ENCODE measurements at regions not wholly inside any gene's neighbourhood (a gene's known extent, or its start where the extent isn't known, plus 50 kb on each side); places are given as distances from the start of the nearest gene placed in this dataset.
A peak's percentile ranks its signal among the peaks of the same experiment; 100 is the strongest.
"Not testable (repeated sequence)": the region's sequence is repeated elsewhere in the genome, so short reads cannot be mapped to it uniquely, and the experiment has no call there.

DNA sequence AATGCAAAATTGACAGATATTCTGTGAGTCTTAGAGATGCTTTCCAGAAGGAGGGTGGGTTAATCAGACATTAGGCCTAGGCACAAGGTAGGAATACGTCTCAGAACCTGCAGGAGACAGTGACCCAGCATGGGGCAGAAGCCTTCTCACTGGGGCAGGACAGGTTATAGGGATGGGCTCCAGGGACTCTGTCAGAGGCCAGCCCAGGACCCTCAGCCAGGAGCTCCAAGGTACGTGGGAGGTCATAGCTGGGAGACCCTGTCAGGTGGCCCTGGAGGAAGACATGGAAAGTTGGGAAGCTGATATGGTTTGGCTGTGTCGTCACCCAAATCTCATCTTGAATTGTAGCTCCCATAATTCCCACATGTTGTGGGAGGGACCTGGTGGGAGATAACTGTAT lies 450.4 kb downstream of the GADD45G start:
- intact Hi-C loops (cut with DNase I) = no loop called here
- no peak for ATAC-seq
- DNase-seq (ENCODE audit: low spot score) = no peak

DNA sequence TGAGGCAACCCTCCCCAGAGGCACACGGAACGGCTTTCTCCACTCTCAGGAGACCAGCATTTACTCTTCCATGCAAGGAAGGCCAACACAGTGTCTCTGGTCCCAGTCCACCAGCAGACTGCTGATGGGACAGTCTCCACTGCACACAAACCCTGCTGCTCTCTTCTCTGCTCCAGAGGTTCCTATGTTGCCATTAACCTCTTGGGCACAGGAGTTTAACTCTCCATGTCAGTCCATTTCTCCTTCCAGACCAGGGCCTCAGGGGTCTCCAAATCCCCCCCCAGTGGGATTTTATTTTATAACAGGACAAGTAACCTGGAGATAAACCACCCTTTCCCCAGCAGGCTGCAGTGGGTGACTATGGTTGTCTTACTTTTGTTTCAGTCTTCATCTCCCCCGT lies 452.5 kb downstream of the GADD45G start:
- ATAC-seq (no peak), DNase-seq (ENCODE audit: low spot score) (no peak)
- intact Hi-C loops (cut with DNase I) = no loop called here

DNA sequence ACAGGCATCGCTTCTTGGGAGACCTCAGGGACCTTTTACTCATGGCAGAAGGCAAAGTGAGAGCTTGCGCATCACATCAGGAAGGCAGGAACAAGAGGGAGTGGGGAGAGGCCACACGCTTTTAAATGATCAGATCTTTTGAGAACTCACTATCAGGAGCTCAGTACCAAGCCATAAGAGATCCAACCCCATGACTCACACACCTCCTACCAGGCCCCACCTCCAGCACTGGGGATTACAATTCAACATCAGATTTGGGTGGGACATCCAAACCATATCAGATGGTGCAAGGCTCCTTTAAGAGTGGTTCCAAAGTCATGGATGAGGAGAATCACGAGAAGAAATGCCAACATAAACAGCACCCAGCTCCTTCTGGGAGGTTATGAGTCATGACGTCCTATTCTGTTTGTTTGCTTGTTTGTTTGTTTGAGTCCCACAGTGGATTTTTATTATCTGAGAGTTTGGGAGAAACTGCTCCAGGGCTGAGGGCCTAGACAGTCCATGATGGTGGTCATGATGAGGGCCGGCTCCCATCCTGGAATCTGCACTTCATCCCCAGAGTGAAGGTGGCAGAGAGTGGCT lies 453.5 kb downstream of the GADD45G start:
- ATAC-seq (no peak), DNase-seq (ENCODE audit: low spot score) (no peak)
- intact Hi-C loops (cut with DNase I) = no loop called here

DNA sequence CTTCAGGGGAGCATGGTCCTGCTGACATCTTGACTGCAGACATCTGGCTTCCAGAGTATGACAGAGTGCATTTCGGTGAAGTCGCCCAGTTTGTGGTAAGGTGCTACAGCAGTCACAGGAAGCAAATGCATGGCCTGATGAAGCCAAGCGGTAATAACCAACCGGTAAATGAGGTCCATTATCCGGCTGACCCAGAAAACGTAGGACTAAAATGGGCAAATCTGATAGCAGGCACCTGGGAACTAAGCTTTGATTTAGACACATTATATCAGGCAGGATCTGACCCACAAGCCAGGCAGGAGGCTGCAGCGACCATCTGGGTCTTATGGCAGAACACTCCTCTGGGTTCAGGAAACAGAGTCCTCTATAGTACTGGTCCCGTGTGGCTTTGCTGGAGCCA lies 454.6 kb downstream of the GADD45G start:
- ATAC-seq = no peak
- no peak for DNase-seq (ENCODE audit: low spot score)
- intact Hi-C loops (cut with DNase I) = no loop called here

DNA sequence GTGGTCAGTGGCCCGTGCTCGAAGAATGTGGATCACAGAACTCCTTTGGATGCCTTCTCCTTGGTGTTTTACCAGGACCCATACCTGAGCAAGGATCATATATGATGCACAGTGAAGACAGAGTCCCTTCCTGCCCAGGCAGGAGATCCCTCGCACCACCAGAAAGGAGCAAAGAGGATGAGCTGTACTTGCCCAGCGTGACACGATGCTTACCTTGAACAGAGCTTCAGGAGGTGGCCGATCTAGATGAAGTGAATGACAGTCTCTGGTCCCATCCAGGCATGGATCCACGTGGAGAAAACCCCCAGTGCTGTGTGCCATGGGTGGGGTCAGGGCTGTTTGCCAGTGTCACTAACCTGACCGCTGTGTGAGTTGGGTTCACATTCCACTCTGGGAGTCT lies 455.4 kb downstream of the GADD45G start:
- ATAC-seq (no peak), DNase-seq (ENCODE audit: low spot score) (no peak)
- intact Hi-C loops (cut with DNase I) = no loop called here

DNA sequence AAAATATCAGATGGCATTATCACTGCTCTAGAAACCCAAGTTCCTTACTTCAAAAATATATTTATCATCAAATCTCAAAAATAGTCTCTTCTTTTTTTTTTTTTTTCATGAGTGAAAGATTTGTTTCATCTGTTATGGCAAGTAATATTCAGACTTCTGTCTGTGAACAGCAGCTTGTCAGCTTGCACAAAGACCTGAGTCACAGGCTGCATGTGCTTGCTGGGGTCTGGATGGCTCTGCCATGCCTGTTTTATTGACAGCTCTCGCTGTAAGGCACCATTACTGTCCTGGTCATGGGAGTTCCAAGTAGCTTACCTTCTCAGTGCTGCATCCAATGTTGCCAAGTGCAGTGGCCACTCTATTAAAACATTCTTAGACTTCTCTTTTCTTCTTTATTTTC lies 456.4 kb downstream of the GADD45G start:
- intact Hi-C loops (cut with DNase I) = no loop called here
- ATAC-seq (no peak), DNase-seq (ENCODE audit: low spot score) (no peak)

DNA sequence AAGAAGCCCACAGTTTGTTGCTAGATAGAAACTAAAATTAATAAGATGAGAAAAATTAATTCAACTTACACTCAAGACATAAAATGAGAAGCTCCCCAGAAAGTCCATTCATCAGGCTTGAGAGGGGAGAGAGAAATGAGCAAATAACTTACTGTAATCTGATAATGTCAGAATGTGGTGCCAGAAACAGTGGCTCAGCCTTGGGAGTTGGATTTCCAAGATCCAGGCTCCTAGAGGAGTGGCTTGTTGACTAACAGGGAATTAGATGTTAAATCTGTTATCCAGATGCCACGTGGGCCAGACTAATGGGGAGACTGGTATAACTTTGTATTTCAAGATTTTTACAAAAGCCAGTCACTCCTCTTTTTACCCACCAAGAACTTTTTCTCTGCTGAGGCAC lies 458.2 kb downstream of the GADD45G start:
- DNase-seq (ENCODE audit: low spot score) = no peak
- no peak for ATAC-seq
- intact Hi-C loops (cut with DNase I) = no loop called here

DNA sequence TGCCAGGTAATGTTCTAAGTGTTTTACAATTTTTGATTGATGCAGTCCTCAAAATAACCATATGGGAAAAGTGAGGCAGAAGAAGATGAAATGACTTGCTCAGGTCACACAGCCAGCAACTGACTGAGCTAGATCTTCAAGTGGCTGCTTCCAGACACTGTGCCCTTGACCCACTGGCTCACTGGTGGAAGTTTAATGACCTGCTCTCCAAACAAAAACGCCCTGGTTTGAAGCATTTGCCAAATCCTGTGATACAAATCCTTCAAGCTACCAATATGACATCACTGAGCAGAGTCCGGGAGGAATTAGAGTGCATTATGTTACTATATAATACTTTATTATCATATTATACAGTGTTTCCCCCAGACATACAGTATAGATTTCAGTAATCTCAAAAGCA lies 459.4 kb downstream of the GADD45G start:
- ATAC-seq (no peak), DNase-seq (ENCODE audit: low spot score) (no peak)
- intact Hi-C loops (cut with DNase I) = no loop called here

DNA sequence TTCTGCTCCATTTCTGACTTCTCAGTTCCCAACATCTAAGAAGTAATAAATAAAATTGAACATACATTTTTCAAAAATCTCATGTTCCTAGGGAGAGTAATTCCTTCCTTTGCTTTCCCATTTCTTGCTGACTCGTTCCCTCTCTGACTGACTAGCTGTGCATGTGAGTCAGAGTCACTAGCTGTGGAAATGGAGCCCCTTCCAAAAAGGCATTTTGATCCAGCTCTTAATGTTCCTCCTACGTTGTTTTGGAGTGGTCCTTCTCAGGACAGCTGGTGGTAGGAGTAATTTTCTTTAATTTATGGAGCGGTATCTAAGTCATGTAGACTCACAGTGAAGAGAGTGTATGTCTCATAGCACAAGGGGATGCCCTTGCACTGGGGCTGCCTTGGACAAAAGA lies 460.2 kb downstream of the GADD45G start:
- intact Hi-C loops (cut with DNase I) = no loop called here
- DNase-seq (ENCODE audit: low spot score) (no peak), ATAC-seq (no peak)

DNA sequence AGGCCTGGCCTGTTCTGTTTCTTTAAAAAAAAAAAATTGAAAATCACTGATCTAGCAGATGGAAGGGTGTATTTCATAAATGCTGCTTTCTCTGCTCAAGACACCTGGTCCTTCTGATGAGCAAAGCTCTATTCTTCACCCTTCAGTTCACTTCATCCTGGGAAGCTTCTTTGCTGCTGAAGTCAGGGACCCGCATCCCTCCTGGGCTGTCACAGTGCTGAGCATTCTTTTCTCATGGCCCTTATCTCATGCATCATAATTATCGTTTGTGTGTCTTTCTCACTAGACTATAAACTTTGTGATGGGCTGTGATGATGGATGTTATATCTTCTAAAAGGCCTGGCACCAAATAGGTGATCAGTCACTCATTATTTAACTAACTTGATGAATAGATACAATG lies 461.0 kb downstream of the GADD45G start:
- no peak for ATAC-seq
- intact Hi-C loops (cut with DNase I) = no loop called here
- no peak for DNase-seq (ENCODE audit: low spot score)

DNA sequence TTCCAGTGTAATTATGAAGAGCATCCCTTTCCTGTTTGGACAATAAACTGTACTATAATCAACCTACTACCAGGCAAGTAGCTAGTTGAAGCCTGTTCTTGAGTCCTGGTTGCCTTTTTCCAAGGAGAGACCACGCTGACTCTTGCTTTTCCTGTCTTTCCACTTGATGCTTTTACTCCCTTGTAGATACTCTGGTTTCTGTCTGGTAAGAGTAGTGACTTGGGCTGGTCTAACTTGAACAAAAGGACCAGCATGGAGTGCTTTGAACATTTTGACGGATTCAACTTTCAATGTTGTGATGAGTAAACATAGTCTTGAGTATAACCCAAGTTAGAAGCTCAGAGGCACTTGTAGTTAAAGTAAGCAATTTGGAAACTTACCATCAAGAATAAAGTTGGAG lies 464.3 kb downstream of the GADD45G start:
- DNase-seq (ENCODE audit: low spot score) = no peak
- ATAC-seq = no peak
- intact Hi-C loops (cut with DNase I) = no loop called here

DNA sequence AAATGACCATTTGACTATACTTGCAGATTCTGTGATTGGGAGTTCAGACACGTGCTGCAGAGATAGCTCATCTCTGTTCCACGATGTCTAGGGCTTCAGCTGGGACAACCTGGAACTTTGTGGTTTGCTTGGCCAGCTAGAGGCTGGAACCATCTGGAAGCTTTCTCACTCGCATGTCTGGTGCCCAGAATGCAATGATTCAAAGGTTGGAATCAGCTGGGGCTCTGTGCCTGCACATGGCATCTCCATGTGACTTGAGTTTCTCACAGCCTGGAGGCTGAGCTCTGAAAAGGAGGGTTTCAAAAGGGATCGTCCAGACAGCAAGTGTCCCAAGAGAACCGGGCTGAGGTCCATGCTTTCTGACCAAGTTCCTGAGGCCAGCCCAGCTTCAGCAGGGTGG lies 465.2 kb downstream of the GADD45G start:
- intact Hi-C loops (cut with DNase I) = no loop called here
- no peak for DNase-seq (ENCODE audit: low spot score)
- no peak for ATAC-seq

DNA sequence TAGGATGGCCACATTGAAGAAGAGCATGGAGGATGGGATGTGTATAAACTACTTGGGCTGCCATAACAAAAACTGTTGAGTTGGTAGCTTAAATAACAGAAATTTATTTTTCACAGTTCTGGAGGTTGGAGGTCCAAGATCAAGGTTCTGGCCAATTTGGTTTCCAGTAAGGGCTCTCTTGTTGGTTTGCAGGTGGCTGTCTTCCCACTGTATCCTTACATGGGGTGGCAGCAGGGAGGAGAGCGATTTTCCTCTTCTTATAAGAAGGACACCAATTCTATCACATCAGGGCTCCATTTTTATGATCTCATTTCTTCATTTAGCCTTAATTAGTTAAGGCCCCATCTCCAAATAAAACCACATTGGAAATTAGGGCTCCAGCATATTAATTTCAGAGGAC lies 465.7 kb downstream of the GADD45G start:
- DNase-seq (ENCODE audit: low spot score) (no peak), ATAC-seq (no peak)
- intact Hi-C loops (cut with DNase I) = no loop called here

DNA sequence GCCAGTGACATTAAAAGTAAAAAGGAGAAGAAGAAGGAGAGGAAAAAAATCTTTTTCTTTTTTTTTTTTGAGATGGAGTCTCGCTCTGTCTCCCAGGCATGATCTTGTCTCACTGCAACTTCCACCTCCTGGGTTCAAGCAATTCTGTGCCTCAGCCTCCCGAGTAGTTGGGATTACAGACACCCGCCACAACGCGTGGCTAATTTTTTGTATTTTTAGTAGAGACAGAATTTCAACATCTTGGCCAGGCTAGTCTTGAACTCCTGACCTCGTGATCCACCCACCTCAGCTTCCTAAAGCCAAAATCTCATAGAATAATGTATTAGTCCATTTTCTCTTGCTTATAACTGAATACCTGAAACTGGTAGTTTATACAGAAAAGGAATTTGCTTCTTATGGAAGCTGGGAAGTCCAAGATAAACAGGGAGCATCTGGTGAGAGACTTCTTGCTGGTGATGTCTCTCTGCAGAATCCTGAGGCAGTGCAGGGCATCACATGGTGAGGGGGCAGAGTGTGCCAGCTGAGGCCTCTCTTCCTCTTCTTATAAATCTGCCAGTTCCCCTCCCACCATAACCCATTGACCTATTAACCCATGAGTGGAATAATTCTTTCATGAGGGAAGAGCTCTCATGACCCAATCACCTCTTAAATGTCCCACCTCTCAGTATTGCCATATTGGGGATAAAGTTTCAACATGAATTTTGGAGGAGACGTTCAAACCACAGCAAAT lies 466.3 kb downstream of the GADD45G start:
- ATAC-seq (no peak), DNase-seq (ENCODE audit: low spot score) (no peak)
- intact Hi-C loops (cut with DNase I) = no loop called here

DNA sequence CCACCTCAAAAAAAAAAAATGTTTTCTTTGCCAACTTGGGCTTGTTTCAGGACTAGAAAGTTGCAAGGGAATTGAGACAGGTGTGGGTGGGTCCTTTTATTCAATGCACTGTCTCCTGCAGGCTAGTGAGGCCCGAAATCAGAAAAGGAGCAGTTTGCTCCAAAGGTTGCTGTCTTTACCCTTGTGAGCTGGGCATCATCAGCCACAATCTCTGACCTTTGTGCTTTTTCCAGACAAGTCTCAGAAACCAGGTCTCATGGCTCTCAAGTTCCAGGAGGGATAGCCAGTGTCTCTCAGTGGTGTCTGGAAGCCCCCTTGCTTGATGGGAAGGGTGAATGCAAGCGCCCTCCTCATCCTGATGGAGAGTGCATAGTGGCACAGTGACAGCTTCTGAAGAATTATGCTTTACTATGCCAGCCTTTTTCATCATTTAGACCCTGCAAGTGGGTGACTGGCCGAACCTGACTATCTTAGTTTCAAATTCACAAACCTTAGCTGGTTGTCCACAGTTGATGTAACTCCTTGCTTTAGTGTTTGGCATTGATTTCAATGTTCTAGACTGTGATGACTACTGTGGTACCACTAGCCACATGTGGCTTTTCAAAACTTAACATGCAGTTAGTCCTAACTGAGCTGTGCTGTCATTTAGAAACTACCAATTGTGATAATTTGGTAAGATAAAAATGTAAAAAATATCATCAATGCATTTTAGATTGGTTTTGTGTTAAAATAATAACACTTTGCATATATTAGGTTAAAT lies 468.6 kb downstream of the GADD45G start:
- intact Hi-C loops (cut with DNase I) = no loop called here
- no peak for ATAC-seq
- DNase-seq (ENCODE audit: low spot score) = no peak

DNA sequence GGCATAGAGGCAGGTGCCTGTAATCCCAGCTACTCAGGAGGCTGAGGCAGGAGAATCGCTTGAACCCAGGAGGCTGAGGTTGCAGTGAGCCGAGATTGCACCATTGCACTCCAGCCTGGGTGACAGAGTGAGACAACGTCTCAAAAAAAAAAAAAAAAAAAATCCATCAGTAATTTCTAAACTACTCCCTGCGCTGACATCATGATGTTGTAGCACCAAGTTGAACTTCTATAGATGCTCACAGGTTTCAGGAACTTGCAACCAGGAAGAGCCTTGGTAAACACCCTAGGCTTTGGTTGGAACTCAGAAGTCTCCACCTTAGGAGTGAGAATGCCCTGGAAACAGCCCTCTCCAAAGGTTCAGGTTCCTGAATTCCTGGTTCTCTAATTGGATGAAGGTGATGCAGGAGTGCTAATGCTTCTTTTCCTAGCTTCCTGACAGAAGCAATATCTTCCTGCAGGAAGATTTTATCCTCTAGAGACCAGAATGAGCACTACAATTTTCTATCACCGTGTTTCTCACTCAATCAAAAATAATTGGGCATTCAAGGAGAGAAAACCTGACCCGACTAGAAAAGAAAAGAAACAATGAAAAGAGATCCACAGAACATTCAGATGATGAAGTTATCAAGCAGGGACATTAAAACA lies 469.6 kb downstream of the GADD45G start:
- ATAC-seq (no peak), DNase-seq (ENCODE audit: low spot score) (no peak)
- intact Hi-C loops (cut with DNase I) = no loop called here

DNA sequence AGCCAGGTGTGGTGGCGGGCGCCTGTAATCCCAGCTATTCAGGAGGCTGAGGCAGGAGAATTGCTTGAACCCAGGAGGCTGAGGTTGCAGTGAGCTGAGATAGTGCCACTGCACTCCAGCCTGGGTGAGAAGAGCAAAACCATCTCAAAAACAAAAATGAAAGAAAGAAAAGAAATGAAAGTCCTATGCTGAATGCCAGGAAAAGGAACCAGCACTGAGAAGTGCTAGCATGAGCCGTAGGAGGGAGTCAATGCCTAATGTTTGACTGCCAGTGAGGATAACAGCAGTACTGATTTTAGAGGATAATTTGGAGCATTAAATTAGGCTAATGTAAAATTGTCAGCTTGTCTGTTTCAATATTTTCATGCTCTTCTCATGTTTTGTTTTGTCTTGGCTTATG lies 472.8 kb downstream of the GADD45G start:
- ATAC-seq; intact Hi-C loops (cut with DNase I); DNase-seq (ENCODE audit: low spot score): not testable (repeated sequence)

DNA sequence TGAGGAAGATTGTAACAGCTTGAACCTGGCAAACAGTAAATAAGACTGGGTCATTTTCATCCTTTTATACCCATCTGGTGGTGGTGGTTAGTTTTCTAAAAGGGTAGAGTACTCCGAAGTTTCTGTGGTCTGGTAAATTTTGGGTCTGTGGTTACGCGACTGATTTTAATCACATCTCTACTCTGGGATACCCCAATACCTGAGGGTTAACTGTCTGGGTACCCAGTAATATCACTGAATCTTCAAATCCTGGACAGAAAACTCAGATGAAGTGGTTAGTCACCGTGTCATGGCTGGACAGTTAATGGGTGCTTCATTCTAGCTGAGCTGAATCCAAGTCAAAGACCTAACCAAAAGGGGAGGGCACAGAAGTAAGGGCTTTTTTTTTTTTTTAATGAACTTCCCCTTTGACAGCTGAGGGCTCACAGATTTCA lies 474.2 kb downstream of the GADD45G start:
- intact Hi-C loops (cut with DNase I) = no loop called here
- ATAC-seq (no peak), DNase-seq (ENCODE audit: low spot score) (no peak)

DNA sequence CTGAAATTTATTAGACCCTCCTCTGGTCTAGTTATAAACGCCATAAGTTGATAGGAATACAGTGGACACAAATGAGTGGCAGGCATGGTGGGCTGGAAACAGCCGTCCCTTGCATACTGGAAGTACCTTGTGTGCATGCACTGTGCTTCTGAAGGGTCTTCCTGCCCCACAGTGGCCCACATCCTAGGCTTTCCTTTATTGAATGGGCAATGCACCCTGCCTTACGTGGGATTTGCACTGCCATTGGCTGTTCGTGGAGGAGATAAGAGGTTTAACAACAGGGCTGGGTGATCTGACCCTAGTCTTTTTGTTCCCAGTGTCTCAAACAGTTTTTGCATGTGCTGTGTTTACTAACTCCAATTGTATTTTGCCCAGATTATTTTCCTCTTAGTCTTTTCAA lies 480.8 kb downstream of the GADD45G start:
- intact Hi-C loops (cut with DNase I) = no loop called here
- DNase-seq (ENCODE audit: low spot score) = no peak
- no peak for ATAC-seq

DNA sequence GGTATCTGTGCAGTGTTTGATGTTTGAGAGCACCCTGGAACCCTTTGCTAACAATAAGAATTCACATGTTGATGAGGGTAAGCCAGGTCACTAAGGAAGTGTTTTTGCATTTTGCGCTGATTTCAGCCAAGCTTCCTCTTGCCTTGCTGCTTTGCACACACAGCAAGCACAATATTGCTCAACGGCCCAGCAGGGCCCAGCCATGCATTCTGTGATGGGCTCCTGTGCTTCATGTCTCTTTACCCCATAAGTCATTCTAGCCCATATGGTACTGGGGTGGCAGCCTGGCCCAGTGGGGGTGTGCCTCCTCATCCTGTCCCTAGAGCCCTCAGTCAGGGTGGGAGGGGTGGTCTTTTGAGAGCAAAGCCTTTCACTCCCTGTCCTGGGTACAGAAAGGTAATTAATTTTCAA lies 481.3 kb downstream of the GADD45G start:
- DNase-seq (ENCODE audit: low spot score) = no peak
- peak; percentile 50 for ATAC-seq
- intact Hi-C loops (cut with DNase I) = no loop called here
